ENCODE measurements at regions not wholly inside any gene's neighbourhood (a gene's known extent, or its start where the extent isn't known, plus 50 kb on each side); places are given as distances from the start of the nearest gene placed in this dataset.

- DNase-seq: no peak
- 78 to 94% (median 91%) methylated on average over 2 of the region's 2 CpGs for WGBS, 3 donors
- no peak overlapping the region for H3K27ac ChIP-seq (ENCODE audit: low read depth in 1 of 3, low read length in 2 of 3)
- H3K4me1 ChIP-seq (ENCODE audit: control insufficient read depth in 3 of 3, insufficient read depth in 2 of 3, low read depth in 1 of 3, low read length in 2 of 3): no peaks in the 10 kb centered on the region
- H3K4me3 ChIP-seq (ENCODE audit: low read depth in 1 of 3, low read length in 3 of 3): no peak overlapping the region
- no peaks in the 10 kb centered on the region for H3K36me3 ChIP-seq (ENCODE audit: control insufficient read depth in 3 of 3, insufficient read depth in 2 of 3, low read depth in 1 of 3, low read length in 3 of 3)
- H3K9me3 ChIP-seq (ENCODE audit: control insufficient read depth in 2 of 2, insufficient read depth in 1 of 2, low read depth in 1 of 2, low read length in 1 of 2): peaks cover 0 to 2% of the 10 kb centered on the region in 2 donors
- no peak for FAIRE-seq
- H3K27me3 ChIP-seq (ENCODE audit: control insufficient read depth in 3 of 3, insufficient read depth in 3 of 3, low read length in 3 of 3): peaks cover 0 to 5% (median 0%) of the 10 kb centered on the region in 3 donors
These were observed 369.0 kb downstream of the ARHGEF28 start for GRCh38 chr5:73994963-73995362.

All from small intestine (tissue), 7 donors.